Myocyte (in vitro differentiated cells): ENCODE measurements at regions not wholly inside any gene's neighbourhood (a gene's known extent, or its start where the extent isn't known, plus 50 kb on each side); places are given as distances from the start of the nearest gene placed in this dataset.
"Not testable (repeated sequence)": the region's sequence is repeated elsewhere in the genome, so short reads cannot be mapped to it uniquely, and the experiment has no call there.

Experiments
- DNase-seq: peaks from one replicate; pipeline ENCODE4 v3.0.0-alpha.2; 2012; ENCODE audit warnings: low read depth

GRCh38 chr4:38330321-38330720 lies 333.7 kb upstream of the KLF3 start:
- no peak for DNase-seq

GRCh38 chr4:38330936-38331335 lies 333.1 kb upstream of the KLF3 start:
- no peak for DNase-seq

- peak; percentile 11 for DNase-seq
Measured at GRCh38 chr4:38332699-38333098, 331.3 kb upstream of the KLF3 start.

GRCh38 chr4:38333219-38333618 lies 330.8 kb upstream of the KLF3 start:
- DNase-seq, result no peak

- no peak for DNase-seq
Measured at GRCh38 chr4:38334791-38335190, 329.2 kb upstream of the KLF3 start.

GRCh38 chr4:38338939-38339338 lies 325.1 kb upstream of the KLF3 start:
- not testable (repeated sequence) for DNase-seq

- DNase-seq, result no peak
Measured at GRCh38 chr4:38343608-38344007, 320.4 kb upstream of the KLF3 start.

GRCh38 chr4:38344929-38345328 lies 319.1 kb upstream of the KLF3 start:
- DNase-seq, result no peak

GRCh38 chr4:38347251-38347650 lies 316.7 kb upstream of the KLF3 start:
- no peak for DNase-seq

- DNase-seq, result no peak
Measured at GRCh38 chr4:38354421-38354820, 309.6 kb upstream of the KLF3 start.

GRCh38 chr4:38354872-38355271 lies 309.1 kb upstream of the KLF3 start:
- DNase-seq, result no peak

- no peak for DNase-seq
Measured at GRCh38 chr4:38356686-38357085, 307.3 kb upstream of the KLF3 start.

- no peak for DNase-seq
Measured at GRCh38 chr4:38357546-38357945, 306.5 kb upstream of the KLF3 start.

- no peak for DNase-seq
Measured at GRCh38 chr4:38359113-38359512, 304.9 kb upstream of the KLF3 start.

GRCh38 chr4:38360201-38360600 lies 303.8 kb upstream of the KLF3 start:
- DNase-seq, result no peak

- DNase-seq, result no peak
Measured at GRCh38 chr4:38364383-38364963, 299.5 kb upstream of the KLF3 start.

GRCh38 chr4:38365261-38365660 lies 298.7 kb upstream of the KLF3 start:
- DNase-seq, result no peak

- DNase-seq, result no peak
Measured at GRCh38 chr4:38365748-38366310, 298.2 kb upstream of the KLF3 start.

- DNase-seq, result peak; percentile 37
Measured at GRCh38 chr4:38366456-38366855, 297.5 kb upstream of the KLF3 start.

- no peak for DNase-seq
Measured at GRCh38 chr4:38366997-38367396, 297.0 kb upstream of the KLF3 start.

GRCh38 chr4:38367642-38368174 lies 296.3 kb upstream of the KLF3 start:
- no peak for DNase-seq

- no peak for DNase-seq
Measured at GRCh38 chr4:38368613-38369012, 295.4 kb upstream of the KLF3 start.

GRCh38 chr4:38371391-38371851 lies 292.6 kb upstream of the KLF3 start:
- DNase-seq, result peak; percentile 54
